ENCODE measurements at regions not wholly inside any gene's neighbourhood (a gene's known extent, or its start where the extent isn't known, plus 50 kb on each side); places are given as distances from the start of the nearest gene placed in this dataset.

DNA sequence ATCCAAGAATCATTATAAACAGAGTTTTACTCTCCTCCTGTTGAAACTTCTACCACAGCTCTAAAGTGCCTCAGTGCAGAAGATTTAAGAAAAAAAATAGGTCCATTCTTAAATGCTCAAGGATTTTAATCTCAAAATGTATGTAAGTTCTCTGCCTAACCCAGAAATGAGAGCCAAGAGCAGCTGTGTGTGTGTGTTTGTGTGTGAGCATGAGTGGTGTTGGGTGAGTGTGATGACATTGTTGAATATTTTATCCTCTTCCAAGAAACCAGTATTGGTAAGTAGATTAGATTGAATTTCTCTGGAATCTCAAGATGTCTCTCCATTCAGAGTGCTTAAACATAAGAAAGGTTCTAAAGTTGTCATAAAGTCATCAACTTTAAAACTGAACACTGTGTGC lies 363.6 kb upstream of the NFE2L3 start:
- H3K9me3 ChIP-seq (ENCODE audit: control insufficient read depth, insufficient read depth, low read length), result no peaks in the 10 kb centered on the region
- TF ChIP-seq, protein P1, sequence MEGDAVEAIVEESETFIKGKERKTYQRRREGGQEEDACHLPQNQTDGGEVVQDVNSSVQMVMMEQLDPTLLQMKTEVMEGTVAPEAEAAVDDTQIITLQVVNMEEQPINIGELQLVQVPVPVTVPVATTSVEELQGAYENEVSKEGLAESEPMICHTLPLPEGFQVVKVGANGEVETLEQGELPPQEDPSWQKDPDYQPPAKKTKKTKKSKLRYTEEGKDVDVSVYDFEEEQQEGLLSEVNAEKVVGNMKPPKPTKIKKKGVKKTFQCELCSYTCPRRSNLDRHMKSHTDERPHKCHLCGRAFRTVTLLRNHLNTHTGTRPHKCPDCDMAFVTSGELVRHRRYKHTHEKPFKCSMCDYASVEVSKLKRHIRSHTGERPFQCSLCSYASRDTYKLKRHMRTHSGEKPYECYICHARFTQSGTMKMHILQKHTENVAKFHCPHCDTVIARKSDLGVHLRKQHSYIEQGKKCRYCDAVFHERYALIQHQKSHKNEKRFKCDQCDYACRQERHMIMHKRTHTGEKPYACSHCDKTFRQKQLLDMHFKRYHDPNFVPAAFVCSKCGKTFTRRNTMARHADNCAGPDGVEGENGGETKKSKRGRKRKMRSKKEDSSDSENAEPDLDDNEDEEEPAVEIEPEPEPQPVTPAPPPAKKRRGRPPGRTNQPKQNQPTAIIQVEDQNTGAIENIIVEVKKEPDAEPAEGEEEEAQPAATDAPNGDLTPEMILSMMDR (IDR thresholded peaks at IDR 0.05; ENCODE audit: low read depth, low read length), result no peak
- no peak overlapping the region for H3K27ac ChIP-seq (ENCODE audit: low read depth, low read length)
- H3K4me3 ChIP-seq (ENCODE audit: low read depth, low read length), result no peak overlapping the region
- H3K27me3 ChIP-seq (ENCODE audit: control insufficient read depth, insufficient read depth, low read length), result no peaks in the 10 kb centered on the region
- DNase-seq (ENCODE audit: low read depth, low spot score), result no peak
- CTCF ChIA-PET, result interaction anchor here (0.9 to 1.7 kb wide), 2 partner anchors 63 to 66 kb away, joined by 3 to 6 read pairs; no protein-coding TSS in a partner anchor
- POLR2A ChIA-PET, result interaction anchor here (1.4 kb wide), 1 partner anchor 61 kb away, joined by 3 read pairs; no protein-coding TSS in a partner anchor

DNA sequence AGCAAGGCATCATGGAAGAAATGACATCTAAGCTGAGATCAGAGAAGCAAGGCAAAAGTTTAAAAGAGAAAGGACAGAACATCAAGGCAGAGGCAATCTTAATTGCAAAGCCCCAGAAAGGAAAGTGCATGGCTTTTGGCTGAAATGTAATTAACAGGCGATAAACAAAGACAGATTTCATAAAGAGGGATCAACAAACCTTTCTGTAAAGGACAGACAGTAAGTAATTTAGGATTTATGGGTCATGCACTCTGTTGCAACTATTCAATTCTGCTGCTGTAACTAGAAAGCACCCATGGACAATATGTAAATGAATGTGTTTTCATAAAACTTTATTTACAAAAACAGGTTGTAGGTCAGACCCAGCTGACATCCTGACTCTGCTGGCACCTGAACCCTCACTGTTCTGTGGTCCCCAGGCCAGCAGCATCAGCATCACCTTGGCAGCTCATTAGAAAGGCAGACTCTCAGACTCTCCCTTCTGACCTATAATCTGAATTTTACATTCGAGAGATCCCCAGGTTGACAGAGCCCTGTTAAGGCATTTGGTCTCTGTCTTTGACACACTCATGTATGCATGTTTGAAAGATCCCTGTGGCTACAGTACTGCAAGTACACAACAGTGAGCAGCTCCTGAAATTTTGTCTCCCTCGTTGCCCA lies 362.9 kb upstream of the NFE2L3 start:
- ChIA-PET CTCF (interaction anchor here (0.9 kb wide), 1 partner anchor 62 kb away, joined by 3 read pairs; no protein-coding TSS in a partner anchor), POLR2A (interaction anchor here (1.4 kb wide), 1 partner anchor 60 kb away, joined by 3 read pairs; no protein-coding TSS in a partner anchor)
- Histone ChIP-seq H3K4me3 (ENCODE audit: low read depth, low read length) (no peak overlapping the region), H3K27me3 (ENCODE audit: control insufficient read depth, insufficient read depth, low read length) (no peaks in the 10 kb centered on the region), H3K9me3 (ENCODE audit: control insufficient read depth, insufficient read depth, low read length) (no peaks in the 10 kb centered on the region), H3K27ac (ENCODE audit: low read depth, low read length) (no peak overlapping the region)
- TF ChIP-seq, protein P1 (IDR thresholded peaks at IDR 0.05; ENCODE audit: low read depth, low read length), result no peak
- no peak for DNase-seq (ENCODE audit: low read depth, low spot score)

DNA sequence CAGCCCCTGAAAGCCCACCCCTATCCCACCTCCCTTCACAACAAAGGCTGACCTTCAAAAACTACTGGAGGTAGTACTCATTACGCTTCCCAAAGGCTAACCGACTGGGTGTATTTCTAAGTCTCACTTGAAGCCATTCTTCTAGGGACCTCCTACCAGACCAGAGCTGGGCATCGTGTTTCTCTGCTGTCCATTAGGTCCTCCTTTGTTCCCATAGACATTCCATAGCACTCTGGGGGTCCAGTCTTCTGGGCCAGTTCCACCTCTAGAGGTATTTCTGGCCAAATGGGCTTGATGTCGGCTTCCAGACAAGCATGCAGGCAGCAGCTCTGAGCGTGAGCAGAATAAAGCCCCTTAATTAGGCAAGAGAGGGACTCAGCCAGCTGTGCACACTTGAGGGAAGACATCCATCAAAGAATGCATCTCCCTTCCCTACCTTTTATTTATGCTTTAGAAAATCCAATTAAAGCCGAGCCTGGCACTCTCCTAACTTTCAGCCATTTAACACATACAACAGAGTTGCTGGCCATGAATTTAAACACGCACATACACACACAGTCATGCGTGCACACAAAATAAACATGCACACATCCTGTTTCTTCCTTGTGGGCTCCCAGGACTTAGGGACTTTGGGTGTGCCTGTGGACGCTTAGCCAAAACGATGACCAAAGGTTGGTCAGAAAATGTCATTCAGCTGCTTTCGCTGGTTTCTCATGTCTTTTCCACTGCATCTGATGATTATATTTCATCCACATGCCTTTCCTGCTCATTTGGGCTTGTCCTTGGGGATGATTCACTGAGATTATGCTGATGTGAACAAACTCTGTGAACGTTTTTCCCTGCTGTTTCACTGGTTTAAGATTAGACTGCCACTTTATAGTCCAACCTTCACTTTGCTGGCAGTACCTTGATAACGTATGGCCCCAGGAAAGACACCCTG lies 362.0 kb upstream of the NFE2L3 start:
- Histone ChIP-seq H3K9me3 (ENCODE audit: control insufficient read depth, insufficient read depth, low read length) (no peaks in the 10 kb centered on the region), H3K4me3 (ENCODE audit: low read depth, low read length) (no peak overlapping the region), H3K27ac (ENCODE audit: low read depth, low read length) (no peak overlapping the region), H3K27me3 (ENCODE audit: control insufficient read depth, insufficient read depth, low read length) (no peaks in the 10 kb centered on the region)
- ChIA-PET POLR2A (interaction anchor here (1.4 kb wide), 1 partner anchor 59 kb away, joined by 3 read pairs; no protein-coding TSS in a partner anchor), CTCF (no interaction called here)
- DNase-seq (ENCODE audit: low read depth, low spot score), result no peak
- TF ChIP-seq, protein P1 (IDR thresholded peaks at IDR 0.05; ENCODE audit: low read depth, low read length), result no peak

DNA sequence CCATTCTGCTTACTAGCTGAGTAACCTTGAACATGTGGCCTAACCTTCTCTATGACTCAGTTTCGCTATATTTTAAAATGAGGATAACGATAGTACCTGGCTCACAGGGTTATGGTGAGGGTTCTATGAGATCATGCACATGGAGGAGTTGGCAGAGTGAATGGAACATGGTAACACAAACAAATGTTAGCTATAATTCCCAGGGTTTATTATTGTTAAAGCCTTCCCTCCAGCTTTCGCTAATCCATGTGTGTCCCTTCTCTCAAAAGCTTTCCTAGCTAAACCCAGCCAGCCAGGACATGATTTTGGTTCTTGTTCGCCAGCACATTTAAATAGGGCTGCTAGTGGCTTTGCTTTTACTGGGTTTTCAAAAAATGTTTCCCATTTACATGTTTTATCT lies 361.0 kb upstream of the NFE2L3 start:
- POLR2A ChIA-PET, result no interaction called here

More for the DNA sequence above, 361.0 kb upstream of the NFE2L3 start:
- CTCF ChIA-PET, result interaction anchor here (0.9 to 1.4 kb wide), 2 partner anchors 13 to 60 kb away, joined by 3 read pairs; no protein-coding TSS in a partner anchor
- H3K9me3 ChIP-seq (ENCODE audit: control insufficient read depth, insufficient read depth, low read length), result no peaks in the 10 kb centered on the region
- no peaks in the 10 kb centered on the region for H3K27me3 ChIP-seq (ENCODE audit: control insufficient read depth, insufficient read depth, low read length)
- no peak for DNase-seq (ENCODE audit: low read depth, low spot score)
- H3K27ac ChIP-seq (ENCODE audit: low read depth, low read length), result no peak overlapping the region
- TF ChIP-seq, protein P1 (IDR thresholded peaks at IDR 0.05; ENCODE audit: low read depth, low read length), result no peak
- no peak overlapping the region for H3K4me3 ChIP-seq (ENCODE audit: low read depth, low read length)

Measured in AG04450 (cell line).